ENCODE measurements at regions not wholly inside any gene's neighbourhood (a gene's known extent, or its start where the extent isn't known, plus 50 kb on each side); places are given as distances from the start of the nearest gene placed in this dataset.

- no peak for TF ChIP-seq CTCF (IDR thresholded peaks at IDR 0.05; ENCODE audit: insufficient read depth, low read depth, low read length, missing control alignments)
- DNase-seq (ENCODE audit: low read depth) = no peak
- H3K4me3 ChIP-seq (ENCODE audit: low read depth, low read length) = no peak overlapping the region
Observed at GRCh38 chr14:41506552-41506951, 100.1 kb upstream of the LRFN5 start.

DNA sequence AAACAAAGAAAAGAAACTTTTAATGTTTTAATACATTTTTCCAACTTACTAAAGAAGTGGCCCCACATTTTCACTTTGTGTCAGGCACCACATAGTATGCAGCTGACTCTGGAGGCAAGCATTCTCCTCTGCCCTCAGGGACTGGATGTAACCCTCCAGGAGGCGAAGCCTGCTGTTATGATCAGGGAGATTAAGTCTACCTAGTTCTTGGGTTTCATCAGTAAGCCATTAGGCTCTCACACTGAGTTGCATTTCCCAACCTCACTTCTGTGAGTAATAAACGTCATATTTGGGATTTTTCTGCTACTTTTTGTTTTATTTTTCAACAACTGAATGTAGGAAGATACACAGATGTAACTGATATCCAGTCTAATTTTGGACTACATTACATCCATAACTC lies 101.2 kb upstream of the LRFN5 start:
- H3K4me3 ChIP-seq (ENCODE audit: low read depth, low read length) = no peak overlapping the region
- DNase-seq (ENCODE audit: low read depth) = no peak
- TF ChIP-seq CTCF (IDR thresholded peaks at IDR 0.05; ENCODE audit: insufficient read depth, low read depth, low read length, missing control alignments) = no peak

GRCh38 chr14:41498959-41499358 lies 107.7 kb upstream of the LRFN5 start:
- no peak for DNase-seq (ENCODE audit: low read depth)
- no peak for TF ChIP-seq CTCF (IDR thresholded peaks at IDR 0.05; ENCODE audit: insufficient read depth, low read depth, low read length, missing control alignments)
- no peak overlapping the region for H3K4me3 ChIP-seq (ENCODE audit: low read depth, low read length)

DNA sequence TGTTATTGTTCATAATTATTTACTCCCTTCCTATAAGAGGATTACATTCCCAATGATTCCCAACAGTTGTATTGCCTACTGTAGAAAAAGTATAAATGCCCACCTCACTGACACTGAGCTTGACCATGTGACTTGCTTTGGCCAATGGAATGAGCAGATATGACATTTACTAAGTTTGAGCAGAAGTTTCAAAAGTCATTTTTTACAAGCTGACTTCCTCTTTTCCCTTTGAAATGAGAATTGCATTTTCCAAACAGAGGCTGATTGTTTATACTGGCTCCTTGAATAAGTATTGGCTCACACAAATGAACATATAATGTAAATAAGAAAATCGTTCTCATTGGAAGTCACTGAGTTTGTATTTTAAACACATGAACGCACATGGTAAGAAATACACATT lies 116.4 kb upstream of the LRFN5 start:
- no peak for TF ChIP-seq CTCF (IDR thresholded peaks at IDR 0.05; ENCODE audit: insufficient read depth, low read depth, low read length, missing control alignments)
- H3K4me3 ChIP-seq (ENCODE audit: low read depth, low read length) = no peak overlapping the region
- DNase-seq (ENCODE audit: low read depth) = no peak

DNA sequence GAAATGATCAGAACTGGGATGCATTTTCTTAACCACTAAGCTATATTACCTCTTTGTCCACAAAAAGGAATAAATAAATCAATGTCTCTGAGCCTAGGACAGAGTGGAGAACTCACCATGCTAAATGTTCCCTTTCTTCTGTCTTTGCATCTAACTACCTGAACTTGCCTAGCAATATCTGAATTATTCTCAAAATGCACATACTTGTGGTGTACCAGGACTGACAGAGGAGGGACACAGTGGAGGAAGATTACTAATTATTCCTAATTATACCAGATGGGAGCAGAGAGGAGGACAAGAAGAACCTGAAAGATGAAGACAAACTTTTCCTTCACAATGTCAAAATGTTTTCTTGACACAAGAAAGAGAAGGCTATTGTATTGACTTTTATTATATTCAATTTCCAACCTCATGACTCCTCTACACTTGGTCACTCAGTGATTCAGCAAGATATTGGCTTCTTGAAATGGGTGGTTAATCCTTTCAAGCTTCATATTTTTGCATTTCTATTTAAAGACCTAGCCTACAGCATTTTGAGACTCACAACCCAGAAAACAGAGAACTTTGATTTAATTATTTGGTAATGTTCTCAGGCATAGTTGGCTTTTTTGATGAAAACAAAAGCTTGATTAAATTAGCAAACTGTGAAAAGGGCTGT lies 117.2 kb upstream of the LRFN5 start:
- no peak for DNase-seq (ENCODE audit: low read depth)
- no peak overlapping the region for H3K4me3 ChIP-seq (ENCODE audit: low read depth, low read length)
- TF ChIP-seq CTCF (IDR thresholded peaks at IDR 0.05; ENCODE audit: insufficient read depth, low read depth, low read length, missing control alignments) = no peak

DNA sequence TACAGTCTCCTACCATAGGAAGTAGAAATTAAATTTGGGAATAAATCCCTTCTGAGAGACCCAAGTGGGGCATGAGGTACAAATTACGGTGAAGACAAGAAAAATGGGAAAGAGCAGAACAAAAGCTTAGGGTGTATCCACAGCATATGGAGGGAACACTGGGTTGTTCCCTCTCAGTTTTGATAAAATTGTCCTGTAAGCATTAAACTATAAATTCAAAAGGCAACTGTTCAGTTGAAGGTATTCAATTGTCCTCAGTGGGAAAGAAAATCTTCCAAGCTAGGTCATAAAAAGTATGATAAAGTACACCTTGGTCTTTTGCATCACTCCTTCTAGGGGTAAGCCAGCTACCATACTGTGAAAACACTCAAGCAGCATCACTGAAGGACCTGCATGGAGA lies 118.3 kb upstream of the LRFN5 start:
- TF ChIP-seq CTCF (IDR thresholded peaks at IDR 0.05; ENCODE audit: insufficient read depth, low read depth, low read length, missing control alignments) = no peak
- DNase-seq (ENCODE audit: low read depth) = no peak

GRCh38 chr14:41482861-41483260 lies 123.8 kb upstream of the LRFN5 start:
- no peak overlapping the region for H3K4me3 ChIP-seq (ENCODE audit: low read depth, low read length)
- TF ChIP-seq CTCF (IDR thresholded peaks at IDR 0.05; ENCODE audit: insufficient read depth, low read depth, low read length, missing control alignments) = no peak
- DNase-seq (ENCODE audit: low read depth) = no peak

More for the DNA sequence above, 118.3 kb upstream of the LRFN5 start:
- H3K4me3 ChIP-seq (ENCODE audit: low read depth, low read length) = no peak overlapping the region

All from GM12865 (cell line).